GM23338 (cell line): ENCODE measurements at regions not wholly inside any gene's neighbourhood (a gene's known extent, or its start where the extent isn't known, plus 50 kb on each side); places are given as distances from the start of the nearest gene placed in this dataset.

Experiments
- CREB1 ChIP-seq: fragments of 250-450 bp; sonication (Bioruptor Pico); IDR thresholded peaks from 2 replicates; pipeline ENCODE4 v1.5.0; 2020; ENCODE audit warnings: low read depth, mild to moderate bottlenecking, moderate library complexity
- EZH2 ChIP-seq: fragments of 200-600 bp; sonication (generic); IDR thresholded peaks from one replicate; pipeline ENCODE4 v1.8.0; 2017; ENCODE audit warnings: antibody characterized with exemption, mild to moderate bottlenecking, low read depth; ENCODE audit not compliant: unreplicated experiment
- EZH2phosphoT487 ChIP-seq: fragments of 200-600 bp; sonication (generic); IDR thresholded peaks from one replicate; pipeline ENCODE4 v1.8.1; 2018; ENCODE audit warnings: antibody characterized with exemption; ENCODE audit not compliant: unreplicated experiment
- POLR2AphosphoS5 ChIP-seq: IDR thresholded peaks from 2 replicates; pipeline ENCODE4 v1.6.1; 2016; ENCODE audit warnings: antibody characterized with exemption, low read depth
- ZNF114 ChIP-seq: fragments of 250-450 bp; sonication (Bioruptor Pico); IDR thresholded peaks from 2 replicates; pipeline ENCODE4 v1.5.0; 2020; ENCODE audit warnings: mild to moderate bottlenecking, moderate library complexity
- TF ChIP-seq, protein P1 (sequence below), 2 experiments: fragments of 200-600 bp in 1 of 2; sonication (generic) in 1 of 2; conservative IDR thresholded peaks; 2 replicates each; pipeline versions ENCODE4 v1.5.1 to v1.6.1; 2016 to 2017; ENCODE audit warnings: antibody characterized with exemption in 2 of 2, low read depth in 2 of 2, mild to moderate bottlenecking in 2 of 2, moderate library complexity in 1 of 2
- TF ChIP-seq, protein P2 (sequence below): IDR thresholded peaks from one replicate; pipeline ENCODE4 v1.6.1; 2018; ENCODE audit warnings: antibody characterized with exemption; ENCODE audit not compliant: unreplicated experiment

DNA sequence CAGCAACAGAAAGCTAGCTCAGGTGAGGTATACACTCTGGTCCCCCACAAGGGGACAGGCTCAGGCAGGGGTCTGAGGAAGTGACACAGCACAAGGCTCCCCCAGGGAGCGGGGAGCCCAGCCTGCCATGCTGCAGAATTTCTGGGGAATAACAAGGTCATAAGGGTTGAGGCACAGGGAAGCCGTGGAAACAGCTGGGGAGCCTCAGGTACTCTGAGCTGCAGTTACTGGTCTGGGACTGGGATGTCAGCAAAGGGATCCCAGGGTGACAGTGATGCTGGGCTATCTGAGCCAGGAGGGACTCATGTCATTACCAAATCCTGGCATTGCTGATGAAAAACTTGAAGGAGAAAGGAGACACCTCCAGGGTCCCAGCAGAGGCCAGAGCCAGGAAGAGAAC is 64.4 kb upstream of the NANOS1 start:
- TF ChIP-seq EZH2, result no peak
- no peak for TF ChIP-seq EZH2phosphoT487
- TF ChIP-seq, protein P1, sequence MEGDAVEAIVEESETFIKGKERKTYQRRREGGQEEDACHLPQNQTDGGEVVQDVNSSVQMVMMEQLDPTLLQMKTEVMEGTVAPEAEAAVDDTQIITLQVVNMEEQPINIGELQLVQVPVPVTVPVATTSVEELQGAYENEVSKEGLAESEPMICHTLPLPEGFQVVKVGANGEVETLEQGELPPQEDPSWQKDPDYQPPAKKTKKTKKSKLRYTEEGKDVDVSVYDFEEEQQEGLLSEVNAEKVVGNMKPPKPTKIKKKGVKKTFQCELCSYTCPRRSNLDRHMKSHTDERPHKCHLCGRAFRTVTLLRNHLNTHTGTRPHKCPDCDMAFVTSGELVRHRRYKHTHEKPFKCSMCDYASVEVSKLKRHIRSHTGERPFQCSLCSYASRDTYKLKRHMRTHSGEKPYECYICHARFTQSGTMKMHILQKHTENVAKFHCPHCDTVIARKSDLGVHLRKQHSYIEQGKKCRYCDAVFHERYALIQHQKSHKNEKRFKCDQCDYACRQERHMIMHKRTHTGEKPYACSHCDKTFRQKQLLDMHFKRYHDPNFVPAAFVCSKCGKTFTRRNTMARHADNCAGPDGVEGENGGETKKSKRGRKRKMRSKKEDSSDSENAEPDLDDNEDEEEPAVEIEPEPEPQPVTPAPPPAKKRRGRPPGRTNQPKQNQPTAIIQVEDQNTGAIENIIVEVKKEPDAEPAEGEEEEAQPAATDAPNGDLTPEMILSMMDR (conservative IDR thresholded peaks at IDR 0.05; ENCODE audit: low read depth in 2 of 2), result no peak
- TF ChIP-seq, protein P2, sequence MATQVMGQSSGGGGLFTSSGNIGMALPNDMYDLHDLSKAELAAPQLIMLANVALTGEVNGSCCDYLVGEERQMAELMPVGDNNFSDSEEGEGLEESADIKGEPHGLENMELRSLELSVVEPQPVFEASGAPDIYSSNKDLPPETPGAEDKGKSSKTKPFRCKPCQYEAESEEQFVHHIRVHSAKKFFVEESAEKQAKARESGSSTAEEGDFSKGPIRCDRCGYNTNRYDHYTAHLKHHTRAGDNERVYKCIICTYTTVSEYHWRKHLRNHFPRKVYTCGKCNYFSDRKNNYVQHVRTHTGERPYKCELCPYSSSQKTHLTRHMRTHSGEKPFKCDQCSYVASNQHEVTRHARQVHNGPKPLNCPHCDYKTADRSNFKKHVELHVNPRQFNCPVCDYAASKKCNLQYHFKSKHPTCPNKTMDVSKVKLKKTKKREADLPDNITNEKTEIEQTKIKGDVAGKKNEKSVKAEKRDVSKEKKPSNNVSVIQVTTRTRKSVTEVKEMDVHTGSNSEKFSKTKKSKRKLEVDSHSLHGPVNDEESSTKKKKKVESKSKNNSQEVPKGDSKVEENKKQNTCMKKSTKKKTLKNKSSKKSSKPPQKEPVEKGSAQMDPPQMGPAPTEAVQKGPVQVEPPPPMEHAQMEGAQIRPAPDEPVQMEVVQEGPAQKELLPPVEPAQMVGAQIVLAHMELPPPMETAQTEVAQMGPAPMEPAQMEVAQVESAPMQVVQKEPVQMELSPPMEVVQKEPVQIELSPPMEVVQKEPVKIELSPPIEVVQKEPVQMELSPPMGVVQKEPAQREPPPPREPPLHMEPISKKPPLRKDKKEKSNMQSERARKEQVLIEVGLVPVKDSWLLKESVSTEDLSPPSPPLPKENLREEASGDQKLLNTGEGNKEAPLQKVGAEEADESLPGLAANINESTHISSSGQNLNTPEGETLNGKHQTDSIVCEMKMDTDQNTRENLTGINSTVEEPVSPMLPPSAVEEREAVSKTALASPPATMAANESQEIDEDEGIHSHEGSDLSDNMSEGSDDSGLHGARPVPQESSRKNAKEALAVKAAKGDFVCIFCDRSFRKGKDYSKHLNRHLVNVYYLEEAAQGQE, result no peak
- no peak for TF ChIP-seq ZNF114 (CRISPR knock-in tag)
- no peak for TF ChIP-seq CREB1 (CRISPR knock-in tag)
- no peak for TF ChIP-seq POLR2AphosphoS5
